PC-3 (cell line): ENCODE measurements at regions not wholly inside any gene's neighbourhood (a gene's known extent, or its start where the extent isn't known, plus 50 kb on each side); places are given as distances from the start of the nearest gene placed in this dataset.

Source experiments
- EZH2 ChIP-seq: fragments of 300-600 bp; sonication (generic); IDR thresholded peaks from one replicate; pipeline ENCODE4 v1.6.1; 2017; ENCODE audit warnings: antibody characterized with exemption, mild to moderate bottlenecking, low read length; ENCODE audit not compliant: unreplicated experiment
- EZH2phosphoT487 ChIP-seq: fragments of 300-600 bp; sonication (generic); IDR thresholded peaks from 2 replicates; pipeline ENCODE4 v1.6.1; 2018; ENCODE audit warnings: mild to moderate bottlenecking, antibody characterized with exemption, low read length, borderline replicate concordance
- TF ChIP-seq, protein P1 (sequence below): fragments of 300-600 bp; sonication (generic); conservative IDR thresholded peaks from 2 replicates; pipeline ENCODE4 v1.5.1; 2017; ENCODE audit warnings: antibody characterized with exemption, low read depth, mild to moderate bottlenecking, low read length

GRCh38 chr3:148206446-148206845 is 491.3 kb upstream of the AGTR1 start:
- TF ChIP-seq, protein P1, sequence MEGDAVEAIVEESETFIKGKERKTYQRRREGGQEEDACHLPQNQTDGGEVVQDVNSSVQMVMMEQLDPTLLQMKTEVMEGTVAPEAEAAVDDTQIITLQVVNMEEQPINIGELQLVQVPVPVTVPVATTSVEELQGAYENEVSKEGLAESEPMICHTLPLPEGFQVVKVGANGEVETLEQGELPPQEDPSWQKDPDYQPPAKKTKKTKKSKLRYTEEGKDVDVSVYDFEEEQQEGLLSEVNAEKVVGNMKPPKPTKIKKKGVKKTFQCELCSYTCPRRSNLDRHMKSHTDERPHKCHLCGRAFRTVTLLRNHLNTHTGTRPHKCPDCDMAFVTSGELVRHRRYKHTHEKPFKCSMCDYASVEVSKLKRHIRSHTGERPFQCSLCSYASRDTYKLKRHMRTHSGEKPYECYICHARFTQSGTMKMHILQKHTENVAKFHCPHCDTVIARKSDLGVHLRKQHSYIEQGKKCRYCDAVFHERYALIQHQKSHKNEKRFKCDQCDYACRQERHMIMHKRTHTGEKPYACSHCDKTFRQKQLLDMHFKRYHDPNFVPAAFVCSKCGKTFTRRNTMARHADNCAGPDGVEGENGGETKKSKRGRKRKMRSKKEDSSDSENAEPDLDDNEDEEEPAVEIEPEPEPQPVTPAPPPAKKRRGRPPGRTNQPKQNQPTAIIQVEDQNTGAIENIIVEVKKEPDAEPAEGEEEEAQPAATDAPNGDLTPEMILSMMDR, result no peak
- no peak for TF ChIP-seq EZH2
- no peak for TF ChIP-seq EZH2phosphoT487
